Hepatocyte (in vitro differentiated cells): ENCODE measurements at regions not wholly inside any gene's neighbourhood (a gene's known extent, or its start where the extent isn't known, plus 50 kb on each side); places are given as distances from the start of the nearest gene placed in this dataset.

Experiments
- DNase-seq: peaks from one replicate; pipeline ENCODE4 v3.0.0-alpha.2; 2016; ENCODE audit warnings: low spot score
- H2AFZ ChIP-seq: fragments of 200-600 bp; sonication (generic); 2 replicates; pipeline ENCODE4 v1.6.0; 2016; ENCODE audit warnings: antibody characterized with exemption, mild to moderate bottlenecking
- H3K27ac ChIP-seq: fragments of 200-600 bp; sonication (generic); 2 replicates; pipeline ENCODE4 v1.5.1; 2016; ENCODE audit warnings: mild to moderate bottlenecking
- H3K27me3 ChIP-seq: fragments of 200-600 bp; sonication (generic); 2 replicates; pipeline ENCODE4 v1.6.1; 2016
- H3K36me3 ChIP-seq: fragments of 200-600 bp; sonication (generic); replicated peaks from 2 replicates; pipeline ENCODE4 v1.5.1; 2016; ENCODE audit warnings: low read depth; ENCODE audit not compliant: insufficient read depth
- H3K4me1 ChIP-seq: fragments of 200-600 bp; sonication (generic); 2 replicates; pipeline ENCODE4 v1.5.1; 2016; ENCODE audit warnings: mild to moderate bottlenecking, moderate library complexity; ENCODE audit not compliant: insufficient read depth
- H3K4me2 ChIP-seq: fragments of 200-600 bp; sonication (generic); 2 replicates; pipeline ENCODE4 v1.6.0; 2016
- H3K4me3 ChIP-seq: fragments of 200-600 bp; sonication (generic); 2 replicates; pipeline ENCODE4 v1.5.1; 2016; ENCODE audit warnings: mild to moderate bottlenecking
- H3K79me2 ChIP-seq: fragments of 200-600 bp; sonication (generic); 2 replicates; pipeline ENCODE4 v1.6.0; 2017; ENCODE audit warnings: mild to moderate bottlenecking
- H3K9me2 ChIP-seq: fragments of 200-600 bp; sonication (generic); replicated peaks from 2 replicates; pipeline ENCODE4 v1.6.0; 2017; ENCODE audit warnings: mild to moderate bottlenecking; ENCODE audit not compliant: insufficient read depth
- H3K9me3 ChIP-seq: fragments of 200-600 bp; sonication (generic); 2 replicates; pipeline ENCODE4 v1.5.1; 2016; ENCODE audit warnings: low read depth, mild to moderate bottlenecking
- H4K20me1 ChIP-seq: fragments of 200-600 bp; sonication (generic); 2 replicates; pipeline ENCODE4 v1.6.0; 2016; ENCODE audit warnings: mild to moderate bottlenecking; ENCODE audit not compliant: insufficient read depth, poor library complexity, severe bottlenecking
- CTCF ChIP-seq: fragments of 200-600 bp; sonication (generic); IDR thresholded peaks from 2 replicates; pipeline ENCODE4 v1.5.1; 2016; ENCODE audit warnings: antibody characterized with exemption, mild to moderate bottlenecking; ENCODE audit not compliant: poor library complexity
- EZH2 ChIP-seq: fragments of 200-600 bp; sonication (generic); IDR thresholded peaks from 2 replicates; pipeline ENCODE4 v1.6.1; 2016; ENCODE audit warnings: antibody characterized with exemption, mild to moderate bottlenecking, borderline replicate concordance
- EZH2phosphoT487 ChIP-seq: fragments of 200-600 bp; sonication (generic); IDR thresholded peaks from one replicate; pipeline ENCODE4 v1.6.1; 2018; ENCODE audit warnings: antibody characterized with exemption, mild to moderate bottlenecking, low read depth, moderate library complexity; ENCODE audit not compliant: unreplicated experiment, severe bottlenecking
- WGBS: methylation state at CpG from one replicate; pipeline ENCODE4 v1.1.6; 2016; ENCODE audit warnings: low lambda C conversion rate; ENCODE audit errors: missing lambda C conversion rate; 5-methylcytosine and 5-hydroxymethylcytosine counted together

GRCh38 chr1:55706397-55706796 is 491.2 kb upstream of the USP24 start:
- Histone ChIP-seq H3K4me1 (no peaks in the 10 kb centered on the region), H3K79me2 (no peaks in the 10 kb centered on the region), H3K27ac (no peak overlapping the region), H4K20me1 (no peaks in the 10 kb centered on the region), H3K27me3 (no peaks in the 10 kb centered on the region), H3K4me2 (no peak overlapping the region), H3K9me3 (no peaks in the 10 kb centered on the region), H3K4me3 (no peak overlapping the region), H3K9me2 (no peaks in the 10 kb centered on the region), H2AFZ (no peak overlapping the region), H3K36me3 (no peaks in the 10 kb centered on the region)
- TF ChIP-seq EZH2phosphoT487 (no peak), EZH2 (no peak), CTCF (no peak)
- no peak for DNase-seq
- WGBS, result 92% methylated on average over 1 of the region's 1 CpG

- H3K9me3 ChIP-seq, result no peaks in the 10 kb centered on the region
- no peaks in the 10 kb centered on the region for H4K20me1 ChIP-seq
- no peaks in the 10 kb centered on the region for H3K36me3 ChIP-seq
- no peaks in the 10 kb centered on the region for H3K27me3 ChIP-seq
- no peaks in the 10 kb centered on the region for H3K9me2 ChIP-seq
- H2AFZ ChIP-seq, result no peak overlapping the region
- no peak overlapping the region for H3K4me3 ChIP-seq
- no peak overlapping the region for H3K27ac ChIP-seq
- no peak overlapping the region for H3K4me2 ChIP-seq
- TF ChIP-seq CTCF (no peak), EZH2phosphoT487 (no peak), EZH2 (no peak)
- DNase-seq, result no peak
- H3K4me1 ChIP-seq, result no peaks in the 10 kb centered on the region
- H3K79me2 ChIP-seq, result no peaks in the 10 kb centered on the region
- WGBS, result 84% methylated on average over 8 of the region's 8 CpGs
These were observed 488.7 kb upstream of the USP24 start for GRCh38 chr1:55703726-55704363.

- DNase-seq, result peak; percentile 46
- no peak overlapping the region for H3K4me3 ChIP-seq
- H3K79me2 ChIP-seq, result no peaks in the 10 kb centered on the region
- H3K9me2 ChIP-seq, result no peaks in the 10 kb centered on the region
- H3K9me3 ChIP-seq, result no peaks in the 10 kb centered on the region
- H4K20me1 ChIP-seq, result no peaks in the 10 kb centered on the region
- no peaks in the 10 kb centered on the region for H3K36me3 ChIP-seq
- H2AFZ ChIP-seq, result no peak overlapping the region
- H3K27ac ChIP-seq, result no peak overlapping the region
- no peak for TF ChIP-seq EZH2
- TF ChIP-seq CTCF, result peak; percentile 35
- H3K27me3 ChIP-seq, result no peaks in the 10 kb centered on the region
- 56% methylated on average over 1 of the region's 1 CpG for WGBS
- no peaks in the 10 kb centered on the region for H3K4me1 ChIP-seq
- no peak overlapping the region for H3K4me2 ChIP-seq
These were observed 486.9 kb upstream of the USP24 start for GRCh38 chr1:55702064-55702463.
